ENCODE measurements at regions not wholly inside any gene's neighbourhood (a gene's known extent, or its start where the extent isn't known, plus 50 kb on each side); places are given as distances from the start of the nearest gene placed in this dataset.

GRCh38 chr12:92528586-92528985 is 174.2 kb upstream of the PLEKHG7 start:
- DNase-seq, result no peak

GRCh38 chr12:92528097-92528496 is 174.7 kb upstream of the PLEKHG7 start:
- DNase-seq, result no peak

GRCh38 chr12:92524489-92524888 is 178.3 kb upstream of the PLEKHG7 start:
- no peak for DNase-seq

GRCh38 chr12:92520511-92520910 is 182.3 kb upstream of the PLEKHG7 start:
- no peak for DNase-seq

GRCh38 chr12:92519284-92519683 is 183.5 kb upstream of the PLEKHG7 start:
- DNase-seq, result no peak

- no peak for DNase-seq
These were observed 184.7 kb upstream of the PLEKHG7 start for GRCh38 chr12:92518071-92518470.

- DNase-seq, result no peak
These were observed 186.6 kb upstream of the PLEKHG7 start for GRCh38 chr12:92516277-92516600.

- DNase-seq, result no peak
These were observed 189.5 kb upstream of the PLEKHG7 start for GRCh38 chr12:92513231-92513730.

- no peak for DNase-seq
These were observed 191.0 kb upstream of the PLEKHG7 start for GRCh38 chr12:92511786-92512185.

- no peak for DNase-seq
These were observed 193.5 kb upstream of the PLEKHG7 start for GRCh38 chr12:92509156-92509738.

- DNase-seq, result no peak
These were observed 195.9 kb upstream of the PLEKHG7 start for GRCh38 chr12:92506891-92507290.

- no peak for DNase-seq
These were observed 196.3 kb upstream of the PLEKHG7 start for GRCh38 chr12:92506460-92506859.

GRCh38 chr12:92505254-92506231 is 197.2 kb upstream of the PLEKHG7 start:
- DNase-seq, result peak; percentile 63

GRCh38 chr12:92504594-92504981 is 198.2 kb upstream of the PLEKHG7 start:
- no peak for DNase-seq

GRCh38 chr12:92503971-92504593 is 198.7 kb upstream of the PLEKHG7 start:
- DNase-seq, result peak; percentile 52

GRCh38 chr12:92503029-92503931 is 199.5 kb upstream of the PLEKHG7 start:
- DNase-seq, result peak; percentile 46

- no peak for DNase-seq
These were observed 200.3 kb upstream of the PLEKHG7 start for GRCh38 chr12:92502417-92503028.

GRCh38 chr12:92496790-92497189 is 206.0 kb upstream of the PLEKHG7 start:
- DNase-seq, result no peak

GRCh38 chr12:92495108-92495507 is 207.7 kb upstream of the PLEKHG7 start:
- no peak for DNase-seq

GRCh38 chr12:92493816-92494215 is 209.0 kb upstream of the PLEKHG7 start:
- DNase-seq, result no peak

GRCh38 chr12:92492995-92493394 is 209.8 kb upstream of the PLEKHG7 start:
- DNase-seq, result no peak

GRCh38 chr12:92492291-92492690 is 210.5 kb upstream of the PLEKHG7 start:
- no peak for DNase-seq
